ENCODE measurements at regions not wholly inside any gene's neighbourhood (a gene's known extent, or its start where the extent isn't known, plus 50 kb on each side); places are given as distances from the start of the nearest gene placed in this dataset.

GRCh38 chr7:26469188-26469587, 177.5 kb downstream of the SNX10 start:
- Histone ChIP-seq H3K27ac (ENCODE audit: low read length) (no peak overlapping the region), H3K9me2 (ENCODE audit: insufficient read depth, low read length) (no peaks in the 10 kb centered on the region), H3K27me3 (ENCODE audit: insufficient read depth, low read depth, low read length) (no peaks in the 10 kb centered on the region), H4K20me1 (ENCODE audit: insufficient read depth) (no peaks in the 10 kb centered on the region), H2AFZ (ENCODE audit: low read depth, low read length) (no peak overlapping the region), H3K79me2 (replicated peaks; ENCODE audit: insufficient read depth, low read length) (no peaks in the 10 kb centered on the region), H3K9ac (ENCODE audit: low read length) (no peak overlapping the region), H3K36me3 (ENCODE audit: insufficient read depth, low read length) (no peaks in the 10 kb centered on the region), H3K4me2 (ENCODE audit: low read length) (no peak overlapping the region), H3K4me3 (ENCODE audit: low read length) (no peak overlapping the region), H3F3A (ENCODE audit: insufficient read depth, low read length, poor library complexity, severe bottlenecking) (no peaks in the 10 kb centered on the region), H3K9me3 (ENCODE audit: low read length) (no peaks in the 10 kb centered on the region)
- no peak for TF ChIP-seq RAD21 (conservative IDR thresholded peaks at IDR 0.05)
- TF ChIP-seq TAF1 (IDR thresholded peaks at IDR 0.05; ENCODE audit: low read depth) = no peak
- no peak for TF ChIP-seq REST (IDR thresholded peaks at IDR 0.05; ENCODE audit: borderline replicate concordance)
- TF ChIP-seq EP300 (conservative IDR thresholded peaks at IDR 0.05; ENCODE audit: poor library complexity, severe bottlenecking) = no peak
- no peak for TF ChIP-seq POLR2AphosphoS5 (IDR thresholded peaks at IDR 0.05)
- no peak for TF ChIP-seq CTCF (IDR thresholded peaks at IDR 0.05; ENCODE audit: poor library complexity, severe bottlenecking)
- TF ChIP-seq SMC3 (conservative IDR thresholded peaks at IDR 0.05; ENCODE audit: poor library complexity) = no peak
- TF ChIP-seq EZH2 (IDR thresholded peaks at IDR 0.05; ENCODE audit: borderline replicate concordance, insufficient read depth, low read length, poor library complexity, severe bottlenecking) = no peak
- no peak for TF ChIP-seq MXI1 (conservative IDR thresholded peaks at IDR 0.05; ENCODE audit: poor library complexity, severe bottlenecking)

GRCh38 chr7:26470691-26471090, 179.0 kb downstream of the SNX10 start:
- Histone ChIP-seq H3K9ac (ENCODE audit: low read length) (no peak overlapping the region), H3K79me2 (replicated peaks; ENCODE audit: insufficient read depth, low read length) (no peaks in the 10 kb centered on the region), H3K4me3 (ENCODE audit: low read length) (no peak overlapping the region), H3K9me2 (ENCODE audit: insufficient read depth, low read length) (no peaks in the 10 kb centered on the region), H3K27ac (ENCODE audit: low read length) (no peak overlapping the region), H3K9me3 (ENCODE audit: low read length) (no peaks in the 10 kb centered on the region), H3F3A (ENCODE audit: insufficient read depth, low read length, poor library complexity, severe bottlenecking) (no peaks in the 10 kb centered on the region), H3K4me2 (ENCODE audit: low read length) (no peak overlapping the region), H4K20me1 (ENCODE audit: insufficient read depth) (no peaks in the 10 kb centered on the region), H2AFZ (ENCODE audit: low read depth, low read length) (no peak overlapping the region), H3K27me3 (ENCODE audit: insufficient read depth, low read depth, low read length) (no peaks in the 10 kb centered on the region), H3K36me3 (ENCODE audit: insufficient read depth, low read length) (no peaks in the 10 kb centered on the region)
- TF ChIP-seq SMC3 (conservative IDR thresholded peaks at IDR 0.05; ENCODE audit: poor library complexity) (no peak), POLR2AphosphoS5 (IDR thresholded peaks at IDR 0.05) (no peak), MXI1 (conservative IDR thresholded peaks at IDR 0.05; ENCODE audit: poor library complexity, severe bottlenecking) (no peak), EZH2 (IDR thresholded peaks at IDR 0.05; ENCODE audit: borderline replicate concordance, insufficient read depth, low read length, poor library complexity, severe bottlenecking) (no peak), RAD21 (conservative IDR thresholded peaks at IDR 0.05) (no peak), EP300 (conservative IDR thresholded peaks at IDR 0.05; ENCODE audit: poor library complexity, severe bottlenecking) (no peak), REST (IDR thresholded peaks at IDR 0.05; ENCODE audit: borderline replicate concordance) (no peak), TAF1 (IDR thresholded peaks at IDR 0.05; ENCODE audit: low read depth) (no peak), CTCF (IDR thresholded peaks at IDR 0.05; ENCODE audit: poor library complexity, severe bottlenecking) (no peak)

Data from neural cell (in vitro differentiated cells).